Gastroesophageal sphincter (tissue), 4 donors: ENCODE measurements at regions not wholly inside any gene's neighbourhood (a gene's known extent, or its start where the extent isn't known, plus 50 kb on each side); places are given as distances from the start of the nearest gene placed in this dataset.

Experiments
- ATAC-seq: fragments of 150-250 bp; one replicate; pipeline ENCODE4 v1.9.1; 2016; ENCODE audit warnings: mild to moderate bottlenecking, moderate library complexity
- H3K27ac ChIP-seq, 4 donors: fragments of 200-600 bp; sonication (generic) in 3 of 4; 1 replicate in 3 of 4; 2 replicates in 1 of 4; pipeline ENCODE4 v1.5.1; 2016 to 2019
- H3K27me3 ChIP-seq: fragments of 200-600 bp; sonication (generic); one replicate; pipeline ENCODE4 v1.5.1; 2019
- H3K36me3 ChIP-seq, 2 donors: fragments of 200-600 bp; sonication (generic); one replicate each; pipeline ENCODE4 v1.5.1; 2019; ENCODE audit warnings: control low read depth in 1 of 2
- H3K4me1 ChIP-seq, 3 donors: fragments of 200-600 bp; sonication (generic); 1 replicate in 2 of 3; 2 replicates in 1 of 3; pipeline ENCODE4 v1.5.1; 2016 to 2019; ENCODE audit warnings: control low read depth in 2 of 3
- H3K4me3 ChIP-seq, 2 donors: fragments of 200-600 bp; sonication (generic); one replicate each; pipeline ENCODE4 v1.5.1; 2019; ENCODE audit warnings: mild to moderate bottlenecking in 1 of 2, moderate library complexity in 1 of 2
- H3K9me3 ChIP-seq, 3 donors: fragments of 200-600 bp; sonication (generic); one replicate each; pipeline ENCODE4 v1.5.1; 2017 to 2019; ENCODE audit warnings: control low read depth in 2 of 3
- EP300 ChIP-seq: sonication (generic); formaldehyde crosslinking; IDR thresholded peaks from one replicate; pipeline ENCODE4 v1.6.1; 2017; ENCODE audit warnings: antibody characterized with exemption, mild to moderate bottlenecking
- POLR2A ChIP-seq, 2 donors: fragments of 450-650 bp; IDR thresholded peaks; one replicate each; pipeline ENCODE4 v1.6.1; 2017; ENCODE audit warnings: antibody characterized with exemption in 2 of 2, mild to moderate bottlenecking in 2 of 2, moderate library complexity in 1 of 2
- POLR2AphosphoS5 ChIP-seq: sonication (generic); formaldehyde crosslinking; IDR thresholded peaks from one replicate; pipeline ENCODE4 v1.6.1; 2017; ENCODE audit warnings: antibody characterized with exemption
- WGBS, 2 donors: methylation state at CpG; one replicate each; pipeline ENCODE4 v1.1.5; 2018; ENCODE audit warnings: low coverage in 1 of 2; 5-methylcytosine and 5-hydroxymethylcytosine counted together
- TF ChIP-seq, protein P1 (sequence below), 4 experiments: fragments of 200-600 bp in 2 of 4; fragments of 450-650 bp in 2 of 4; sonication (generic) in 1 of 4; IDR thresholded peaks; one replicate each; pipeline ENCODE4 v1.5.1; 2017 to 2019; ENCODE audit warnings: antibody characterized with exemption in 4 of 4, mild to moderate bottlenecking in 2 of 4, moderate library complexity in 2 of 4

DNA sequence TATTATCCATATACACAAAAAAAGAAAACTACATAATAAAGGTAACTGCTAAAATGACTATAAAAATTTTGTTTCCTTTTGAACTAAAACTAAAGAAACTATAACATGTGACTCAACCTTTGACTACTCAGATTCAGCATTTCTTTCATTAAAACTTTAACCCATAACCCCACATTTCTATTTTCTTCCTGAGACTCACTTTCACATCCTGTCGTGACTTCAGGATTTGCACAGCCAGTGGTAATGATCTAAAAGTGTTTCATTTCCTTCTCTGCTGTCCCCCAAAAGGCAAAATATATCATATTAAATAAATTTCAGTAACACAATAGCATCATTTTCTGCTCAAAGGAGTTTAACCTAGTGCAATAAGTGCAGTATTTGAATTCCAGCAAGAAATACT is 1022.4 kb upstream of the DIAPH2 start:
- H3K27ac ChIP-seq = no peak overlapping the region
- no peak for TF ChIP-seq POLR2AphosphoS5
- TF ChIP-seq POLR2A (IDR thresholded peaks at IDR 0.05) = no peak
- no peak for TF ChIP-seq EP300
- TF ChIP-seq, protein P1, sequence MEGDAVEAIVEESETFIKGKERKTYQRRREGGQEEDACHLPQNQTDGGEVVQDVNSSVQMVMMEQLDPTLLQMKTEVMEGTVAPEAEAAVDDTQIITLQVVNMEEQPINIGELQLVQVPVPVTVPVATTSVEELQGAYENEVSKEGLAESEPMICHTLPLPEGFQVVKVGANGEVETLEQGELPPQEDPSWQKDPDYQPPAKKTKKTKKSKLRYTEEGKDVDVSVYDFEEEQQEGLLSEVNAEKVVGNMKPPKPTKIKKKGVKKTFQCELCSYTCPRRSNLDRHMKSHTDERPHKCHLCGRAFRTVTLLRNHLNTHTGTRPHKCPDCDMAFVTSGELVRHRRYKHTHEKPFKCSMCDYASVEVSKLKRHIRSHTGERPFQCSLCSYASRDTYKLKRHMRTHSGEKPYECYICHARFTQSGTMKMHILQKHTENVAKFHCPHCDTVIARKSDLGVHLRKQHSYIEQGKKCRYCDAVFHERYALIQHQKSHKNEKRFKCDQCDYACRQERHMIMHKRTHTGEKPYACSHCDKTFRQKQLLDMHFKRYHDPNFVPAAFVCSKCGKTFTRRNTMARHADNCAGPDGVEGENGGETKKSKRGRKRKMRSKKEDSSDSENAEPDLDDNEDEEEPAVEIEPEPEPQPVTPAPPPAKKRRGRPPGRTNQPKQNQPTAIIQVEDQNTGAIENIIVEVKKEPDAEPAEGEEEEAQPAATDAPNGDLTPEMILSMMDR (IDR thresholded peaks at IDR 0.05) = no peak
- H3K27me3 ChIP-seq = no peaks in the 10 kb centered on the region
- H3K9me3 ChIP-seq = no peaks in the 10 kb centered on the region
- ATAC-seq = no peak
- no peaks in the 10 kb centered on the region for H3K4me1 ChIP-seq
- H3K4me3 ChIP-seq = no peak overlapping the region
- no peaks in the 10 kb centered on the region for H3K36me3 ChIP-seq
- 55 to 83% methylated on average over 1 of the region's 1 CpG for WGBS, 2 donors

DNA sequence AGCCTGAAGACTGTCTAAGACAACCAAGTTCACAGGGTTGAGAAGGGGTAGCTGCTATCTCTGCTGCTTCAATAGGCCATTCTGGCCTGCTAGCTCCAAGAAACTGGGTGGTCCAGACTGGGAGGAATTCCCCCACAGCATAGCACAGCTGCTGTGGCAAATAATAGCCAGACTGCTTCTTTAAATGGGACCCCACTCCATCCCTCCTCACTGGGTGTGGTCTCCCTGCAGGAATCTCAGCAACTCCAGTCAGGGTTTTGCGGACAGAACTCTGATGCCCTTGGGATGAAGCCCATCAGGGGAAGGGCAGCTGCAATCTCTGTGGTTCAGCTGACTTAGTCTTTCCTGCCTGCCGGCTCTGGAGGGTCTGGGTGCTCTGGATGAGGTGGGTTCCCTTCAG is 1018.6 kb upstream of the DIAPH2 start:
- H3K9me3 ChIP-seq = no peaks in the 10 kb centered on the region
- ATAC-seq = no peak
- H3K4me3 ChIP-seq = no peak overlapping the region
- TF ChIP-seq, protein P1 (IDR thresholded peaks at IDR 0.05) = no peak
- no peak for TF ChIP-seq POLR2AphosphoS5
- TF ChIP-seq EP300 = no peak
- TF ChIP-seq POLR2A (IDR thresholded peaks at IDR 0.05) = no peak
- H3K27me3 ChIP-seq = no peaks in the 10 kb centered on the region
- H3K27ac ChIP-seq = no peak overlapping the region
- no peaks in the 10 kb centered on the region for H3K4me1 ChIP-seq
- WGBS, 2 donors = no CpG with 5 or more reads among the region's 2 CpGs
- no peaks in the 10 kb centered on the region for H3K36me3 ChIP-seq

DNA sequence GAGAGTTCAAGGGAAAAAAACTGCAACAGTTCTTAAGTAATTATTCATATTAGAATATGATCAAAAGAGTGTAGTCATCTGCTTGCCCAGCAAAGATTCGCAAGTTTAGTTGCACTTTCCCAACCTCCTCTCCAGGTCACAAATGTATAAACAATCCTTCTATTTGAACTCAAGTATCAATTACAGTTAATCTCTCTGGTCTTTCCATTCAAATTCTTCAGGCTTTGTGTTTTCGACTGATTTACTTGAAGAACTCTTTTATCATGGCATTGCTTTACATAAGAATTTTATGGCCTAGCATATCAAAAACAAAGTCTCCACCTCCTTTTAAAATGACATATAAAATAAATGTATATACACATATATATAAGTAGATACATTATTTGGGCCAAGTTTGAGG is 1009.6 kb upstream of the DIAPH2 start:
- ATAC-seq = no peak
- TF ChIP-seq POLR2AphosphoS5 (no peak), POLR2A (IDR thresholded peaks at IDR 0.05) (no peak), EP300 (no peak)
- TF ChIP-seq, protein P1 (IDR thresholded peaks at IDR 0.05) = no peak
- Histone ChIP-seq H3K27ac (no peak overlapping the region), H3K4me3 (no peak overlapping the region), H3K36me3 (no peaks in the 10 kb centered on the region), H3K27me3 (no peaks in the 10 kb centered on the region), H3K4me1 (no peaks in the 10 kb centered on the region), H3K9me3 (no peaks in the 10 kb centered on the region)
- WGBS, 2 donors = 50 to 60% methylated on average over 2 of the region's 2 CpGs

GRCh38 chrX:95675794-95676193 is 1008.8 kb upstream of the DIAPH2 start:
- Histone ChIP-seq H3K4me1 (no peaks in the 10 kb centered on the region), H3K4me3 (no peak overlapping the region), H3K36me3 (no peaks in the 10 kb centered on the region), H3K27me3 (no peaks in the 10 kb centered on the region), H3K27ac (no peak overlapping the region), H3K9me3 (no peaks in the 10 kb centered on the region)
- TF ChIP-seq POLR2AphosphoS5 = no peak
- TF ChIP-seq EP300 = no peak
- TF ChIP-seq, protein P1 (IDR thresholded peaks at IDR 0.05) = no peak
- no peak for TF ChIP-seq POLR2A (IDR thresholded peaks at IDR 0.05)
- no peak for ATAC-seq
- WGBS, 2 donors = 33 to 60% methylated on average over 1 to 2 of the region's 3 CpGs

DNA sequence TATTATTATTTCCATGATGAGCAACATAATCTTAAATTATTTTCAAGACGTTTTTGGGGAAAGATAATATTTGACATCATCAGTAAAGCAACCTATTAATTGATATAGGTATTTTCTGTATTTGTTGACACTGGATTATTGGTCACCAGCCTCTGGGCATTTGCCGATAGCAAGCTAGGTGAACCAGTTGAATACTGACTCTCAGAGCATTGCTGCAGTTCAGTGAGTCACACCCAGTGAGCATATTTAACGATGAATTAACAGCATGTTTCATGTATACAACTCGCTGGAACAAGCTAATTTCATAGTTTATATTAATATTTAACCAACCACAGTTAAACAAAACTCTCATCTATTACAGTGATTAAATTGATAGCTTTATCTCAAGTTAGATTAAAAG is 1006.0 kb upstream of the DIAPH2 start:
- WGBS, 2 donors = 58 to 72% methylated on average over 3 to 4 of the region's 4 CpGs
- H3K4me1 ChIP-seq = no peaks in the 10 kb centered on the region
- H3K9me3 ChIP-seq = no peaks in the 10 kb centered on the region
- TF ChIP-seq POLR2AphosphoS5 = no peak
- TF ChIP-seq, protein P1 (IDR thresholded peaks at IDR 0.05) = no peak
- no peak for TF ChIP-seq POLR2A (IDR thresholded peaks at IDR 0.05)
- no peak for TF ChIP-seq EP300
- H3K36me3 ChIP-seq = no peaks in the 10 kb centered on the region
- no peaks in the 10 kb centered on the region for H3K27me3 ChIP-seq
- H3K27ac ChIP-seq = no peak overlapping the region
- H3K4me3 ChIP-seq = no peak overlapping the region
- ATAC-seq = no peak
